ENCODE measurements at regions not wholly inside any gene's neighbourhood (a gene's known extent, or its start where the extent isn't known, plus 50 kb on each side); places are given as distances from the start of the nearest gene placed in this dataset.

DNA sequence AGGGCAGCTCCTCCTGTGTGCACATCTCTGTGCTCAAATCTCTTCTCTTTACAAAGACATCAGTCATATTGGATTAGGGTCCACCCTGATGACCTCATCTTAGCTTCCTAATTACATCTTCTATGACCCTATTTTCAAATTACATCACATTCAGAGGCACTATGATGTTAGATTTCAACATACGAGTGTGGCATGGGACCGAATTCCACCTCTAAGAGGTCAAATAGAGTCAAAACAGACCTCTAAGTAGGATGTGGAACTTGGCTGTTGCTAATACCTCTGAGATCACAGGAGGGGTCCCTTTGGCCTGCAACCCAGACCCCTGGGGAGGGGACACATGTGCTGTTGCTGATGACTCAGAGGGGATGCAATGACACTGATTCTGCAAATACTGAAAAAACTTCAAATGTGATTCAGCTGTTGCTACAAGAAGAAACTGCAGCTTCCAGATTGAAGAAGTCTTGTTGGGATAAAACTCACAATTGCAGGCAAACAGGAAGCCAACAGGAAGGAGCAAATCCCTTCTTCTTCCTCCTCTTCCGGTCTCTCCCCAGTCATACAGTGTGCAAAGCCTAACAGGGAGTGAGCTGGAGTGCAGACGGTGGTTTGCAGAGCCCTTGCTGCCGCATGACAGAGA lies 216.2 kb downstream of the MYLK4 start:
- no peak for DNase-seq

DNA sequence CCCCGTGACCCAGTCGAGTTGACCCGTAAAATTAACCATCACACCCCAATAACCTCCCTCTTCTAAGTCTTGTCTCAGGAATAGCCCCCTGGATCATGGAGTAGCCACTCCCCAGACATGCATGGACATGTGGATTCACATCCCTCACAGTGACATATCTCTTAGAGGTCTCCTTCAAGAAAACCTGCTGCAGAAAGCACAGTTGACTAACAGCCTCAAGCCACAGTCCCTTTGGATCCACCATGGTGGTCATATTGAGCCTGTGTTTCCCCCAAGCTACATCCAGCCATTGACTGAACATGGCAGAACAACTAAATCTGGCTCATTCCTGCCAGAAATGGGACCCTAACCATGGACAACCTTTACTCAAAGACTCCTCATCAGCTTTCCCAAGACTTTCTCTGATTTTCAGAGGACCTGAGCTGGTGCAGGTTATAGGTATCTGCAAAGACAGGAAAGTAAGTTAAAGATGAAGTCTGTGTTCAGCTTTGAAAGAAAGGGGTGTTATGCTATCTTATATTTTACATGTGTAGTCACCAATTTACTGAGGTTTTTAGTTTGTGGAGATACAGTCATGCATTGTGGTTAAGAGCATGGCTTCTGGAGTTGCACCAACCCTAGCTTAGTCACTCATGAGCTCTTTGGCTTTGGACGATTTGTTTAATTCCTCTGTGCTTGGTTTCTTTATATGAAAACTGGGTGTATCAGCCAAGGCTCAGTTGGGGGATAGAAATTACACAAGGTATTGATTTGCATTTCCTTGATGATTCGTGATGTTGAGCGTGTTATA lies 219.1 kb downstream of the MYLK4 start:
- DNase-seq, result peak; percentile 4

DNA sequence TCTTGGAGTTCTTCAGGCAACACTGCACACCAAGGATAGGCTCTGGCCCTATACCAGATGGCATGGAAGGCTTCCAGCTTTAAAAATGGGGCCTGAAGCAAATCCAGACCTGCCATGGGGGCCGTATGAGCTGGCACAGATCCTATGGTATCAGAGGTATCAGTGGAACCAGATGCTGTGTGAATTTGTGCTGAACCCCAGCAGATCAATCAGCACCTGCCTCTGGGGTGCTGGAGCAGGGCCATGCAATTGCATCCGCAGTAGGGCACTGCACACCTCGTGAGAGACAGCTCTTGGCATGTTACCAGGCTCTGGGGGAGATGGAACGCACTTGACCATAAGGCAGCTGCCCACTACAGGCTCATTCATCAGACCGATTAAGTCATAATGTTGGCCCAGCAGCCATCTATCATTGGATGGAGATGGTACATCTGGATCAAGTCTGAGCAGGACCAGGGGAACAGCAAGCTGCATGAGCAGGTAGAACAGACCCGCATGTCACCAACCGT lies 221.5 kb downstream of the MYLK4 start:
- DNase-seq, result no peak

DNA sequence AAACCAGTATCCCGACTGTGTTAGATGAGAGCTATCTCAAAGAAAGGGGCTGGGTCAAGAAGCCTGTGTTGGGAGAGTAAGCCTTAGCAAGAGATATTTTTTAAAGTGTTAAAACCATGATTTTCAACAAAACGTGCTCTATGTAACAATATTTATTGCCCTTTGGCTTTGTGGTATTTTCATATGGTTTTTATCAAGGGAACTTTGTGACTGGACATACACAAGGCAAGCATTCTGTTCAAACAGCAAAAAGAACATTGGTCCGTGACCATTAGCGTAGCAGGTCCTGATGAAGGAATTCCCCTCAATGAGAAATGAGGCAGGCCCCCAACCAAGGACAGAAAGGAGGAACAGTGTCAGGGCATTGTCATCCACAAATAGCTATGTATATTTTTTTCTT lies 222.6 kb downstream of the MYLK4 start:
- no peak for DNase-seq

DNA sequence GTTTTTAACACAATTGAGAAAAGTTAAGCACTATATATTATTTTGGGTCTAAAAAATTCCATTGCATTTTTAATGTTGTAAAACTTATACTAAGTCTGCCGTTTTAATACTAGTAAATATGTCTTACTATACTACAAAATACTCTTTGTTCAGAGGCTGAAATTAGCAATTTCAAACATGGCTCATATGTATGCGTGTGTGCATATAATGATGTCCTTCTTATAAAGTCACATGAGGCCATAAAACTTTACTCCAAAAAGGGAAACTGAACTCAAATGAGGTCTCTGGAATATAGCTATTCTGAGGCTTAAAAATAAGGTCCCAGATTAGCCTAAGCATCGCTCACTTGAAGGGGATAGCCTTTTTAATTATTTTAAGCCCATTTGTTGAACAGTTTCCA lies 224.0 kb downstream of the MYLK4 start:
- DNase-seq, result no peak

DNA sequence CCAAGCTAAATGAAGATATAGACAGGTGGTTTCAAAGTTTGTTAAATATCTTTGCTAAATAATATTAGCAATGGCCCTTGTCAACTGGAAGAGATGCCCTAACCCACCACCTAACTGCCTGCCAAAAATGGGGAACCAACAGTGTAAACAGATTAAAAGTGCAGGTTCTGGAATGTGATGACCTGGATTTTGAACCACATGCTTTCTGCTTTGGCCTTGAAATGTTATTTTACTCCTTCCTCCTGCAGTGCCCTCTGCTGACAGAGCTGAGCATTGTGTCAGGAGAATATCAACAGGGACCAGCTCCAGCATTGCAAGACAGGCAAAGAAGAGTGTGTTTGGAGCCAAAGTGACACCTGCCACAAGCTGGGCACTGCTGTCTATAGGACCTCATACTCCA lies 226.6 kb downstream of the MYLK4 start:
- DNase-seq, result peak; percentile 6

DNA sequence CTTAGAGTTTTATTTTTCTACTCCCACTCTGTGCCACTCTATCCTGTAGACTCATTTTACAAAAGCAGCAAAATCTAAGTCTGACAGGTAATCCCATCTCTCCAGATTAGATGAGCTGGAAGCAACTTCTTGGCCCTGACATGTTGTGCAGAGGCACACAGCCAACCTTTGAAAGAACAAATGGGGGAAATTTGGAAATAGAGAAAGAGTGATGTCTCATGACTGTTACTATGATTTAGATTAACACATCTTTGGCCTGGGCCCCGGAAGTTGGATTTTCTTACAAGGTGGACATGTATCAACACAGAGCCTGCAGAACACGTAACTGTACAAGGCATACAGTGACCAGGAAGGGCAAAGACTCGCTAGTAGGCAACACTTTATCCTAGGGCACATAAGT lies 227.7 kb downstream of the MYLK4 start:
- no peak for DNase-seq

DNA sequence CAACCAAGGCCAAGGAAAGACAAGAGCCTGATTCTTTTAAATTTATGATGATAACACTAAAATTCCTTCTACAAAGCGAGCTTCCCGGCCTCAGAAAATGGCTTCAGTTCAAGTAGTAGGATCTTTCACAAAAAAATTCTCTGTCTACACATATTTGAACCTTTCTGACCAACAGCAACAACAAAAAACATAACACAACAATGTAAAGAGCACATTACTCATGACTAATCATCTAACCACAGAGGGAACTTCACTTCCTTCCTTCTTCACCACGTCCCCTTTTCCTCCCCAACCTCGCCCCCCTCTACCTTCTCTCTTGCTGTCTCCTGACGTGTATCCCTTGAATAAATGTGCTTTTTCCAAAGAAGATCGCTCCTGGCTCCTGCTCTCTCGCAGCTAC lies 228.2 kb downstream of the MYLK4 start:
- DNase-seq, result no peak

DNA sequence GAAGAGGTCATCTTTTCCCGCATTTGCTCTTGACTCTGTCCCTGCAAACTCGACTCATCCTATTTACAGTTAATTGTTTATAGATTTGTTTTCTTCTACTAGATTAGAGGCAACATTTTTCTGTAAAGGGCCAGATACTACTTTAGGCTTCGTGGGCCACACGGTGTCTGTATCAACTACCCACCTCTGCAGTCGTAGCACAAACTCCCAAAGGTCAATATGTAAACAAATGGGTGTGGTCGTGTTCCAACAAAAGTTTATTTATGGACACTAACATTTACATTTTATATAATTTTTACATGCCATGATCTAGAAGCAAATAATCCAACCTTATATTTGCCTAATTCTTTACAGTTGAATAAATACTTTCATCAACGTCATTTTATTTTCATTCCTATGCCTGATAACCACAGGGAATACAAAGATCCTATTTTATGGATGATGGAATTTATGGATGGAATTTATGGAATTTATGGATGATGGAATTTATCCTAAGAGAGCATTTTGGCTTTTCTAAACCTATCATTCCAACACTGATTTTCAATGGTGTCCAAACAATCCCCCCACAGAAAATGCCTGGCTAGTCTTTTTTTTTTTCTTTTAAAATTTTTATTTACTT lies 232.8 kb downstream of the MYLK4 start:
- DNase-seq, result no peak

DNA sequence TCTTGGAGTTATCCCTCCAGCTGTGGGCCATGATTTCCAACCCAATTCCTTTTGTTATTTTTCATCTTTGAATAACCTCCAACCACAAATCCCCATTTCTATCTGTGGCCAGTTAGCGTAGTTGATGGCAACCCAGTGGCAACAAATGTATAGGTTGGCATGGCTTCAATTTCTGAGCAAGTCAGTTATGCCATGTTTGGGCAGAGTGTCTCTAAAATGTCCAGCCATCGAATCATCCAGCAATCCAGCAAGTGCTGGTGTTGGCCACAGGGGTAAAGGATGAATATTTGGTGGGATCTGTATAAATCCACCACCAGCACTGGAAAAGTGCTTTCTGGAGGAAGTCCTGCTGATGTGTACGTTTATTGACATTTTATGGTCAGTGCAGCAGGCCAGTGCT lies 233.3 kb downstream of the MYLK4 start:
- no peak for DNase-seq

DNA sequence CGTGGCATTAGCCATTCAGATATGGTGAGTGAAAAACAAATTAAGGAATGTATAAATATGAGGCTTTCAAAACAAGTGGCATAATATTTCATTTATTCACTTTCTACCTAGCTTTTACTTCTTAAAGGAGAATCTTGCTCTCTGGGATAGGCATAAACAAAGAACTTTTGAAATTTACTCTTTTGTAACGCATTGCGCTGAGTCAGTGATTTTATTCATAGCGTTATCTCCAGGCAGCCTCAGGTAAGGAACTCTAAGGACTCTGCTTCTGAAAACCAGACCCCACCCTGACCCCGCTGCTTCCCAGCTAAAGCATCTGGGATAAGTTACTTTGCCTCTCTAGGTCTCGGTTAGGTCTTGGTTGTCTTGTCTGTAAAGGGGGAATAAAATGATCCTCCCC lies 234.7 kb downstream of the MYLK4 start:
- DNase-seq, result no peak

DNA sequence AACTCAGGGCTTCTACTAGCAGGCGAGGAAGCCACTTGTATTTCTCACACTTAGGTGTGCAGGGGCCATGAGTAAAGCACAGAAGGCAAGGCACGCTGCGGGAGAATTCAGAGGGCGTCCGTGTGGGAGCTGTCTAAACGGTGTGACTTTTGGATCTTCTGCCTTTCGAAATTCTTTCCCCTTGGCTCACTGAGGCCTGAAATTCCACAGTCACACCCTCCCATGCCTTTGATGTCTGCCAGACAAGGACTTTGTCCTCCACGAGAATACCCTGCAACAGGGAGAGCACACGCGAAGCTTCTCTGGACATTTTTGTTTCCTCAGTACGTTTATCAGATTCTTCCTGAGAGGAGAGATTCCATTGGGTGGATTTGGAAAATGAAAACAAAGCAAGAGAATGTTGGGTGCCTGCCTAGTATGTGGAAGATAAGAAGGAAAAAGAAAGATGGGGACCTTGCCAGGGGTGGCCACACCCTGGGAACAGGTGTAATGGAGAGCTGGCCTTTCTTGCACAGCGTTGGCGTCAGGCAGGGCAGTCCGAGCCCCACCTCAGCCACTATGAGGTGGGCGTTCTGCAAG lies 235.7 kb downstream of the MYLK4 start:
- DNase-seq, result no peak

DNA sequence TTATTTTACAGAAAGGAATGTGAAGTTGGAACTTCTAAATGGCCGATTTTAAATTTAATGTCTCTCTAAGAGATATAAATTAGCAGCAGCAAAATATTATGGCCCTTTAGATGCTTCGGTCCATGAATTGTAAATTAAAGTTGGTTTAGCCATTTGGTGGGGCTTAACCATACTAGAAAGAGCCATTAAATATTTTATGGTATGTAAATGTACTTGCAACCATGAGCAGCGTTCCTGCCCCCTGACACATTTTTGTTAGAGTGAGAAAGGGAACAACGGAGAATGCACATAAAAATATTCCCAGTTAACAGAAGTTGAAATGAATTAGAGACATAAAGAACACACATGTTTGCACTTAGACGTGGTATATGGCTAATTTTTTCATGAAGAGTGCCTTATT lies 237.9 kb downstream of the MYLK4 start:
- DNase-seq, result no peak

DNA sequence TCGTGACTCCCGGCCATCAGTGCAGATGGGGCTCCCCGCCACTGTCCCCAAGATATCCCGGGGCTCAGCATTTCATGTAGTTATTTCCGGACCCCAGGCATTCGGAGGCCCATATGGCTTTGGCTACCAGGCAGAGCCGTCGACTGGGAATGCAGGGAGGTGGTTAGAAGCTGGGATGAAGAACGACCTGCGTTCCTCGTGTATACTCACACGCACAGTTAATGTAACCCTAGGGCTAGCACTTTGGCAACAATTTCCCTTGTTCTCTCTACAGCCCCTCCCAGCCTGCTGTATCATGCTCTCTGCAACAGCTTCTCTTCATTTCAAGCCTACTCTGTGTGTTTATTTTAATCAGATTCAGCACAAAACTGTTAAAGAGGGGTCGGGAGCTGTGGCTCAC lies 240.4 kb downstream of the MYLK4 start:
- no peak for DNase-seq

DNA sequence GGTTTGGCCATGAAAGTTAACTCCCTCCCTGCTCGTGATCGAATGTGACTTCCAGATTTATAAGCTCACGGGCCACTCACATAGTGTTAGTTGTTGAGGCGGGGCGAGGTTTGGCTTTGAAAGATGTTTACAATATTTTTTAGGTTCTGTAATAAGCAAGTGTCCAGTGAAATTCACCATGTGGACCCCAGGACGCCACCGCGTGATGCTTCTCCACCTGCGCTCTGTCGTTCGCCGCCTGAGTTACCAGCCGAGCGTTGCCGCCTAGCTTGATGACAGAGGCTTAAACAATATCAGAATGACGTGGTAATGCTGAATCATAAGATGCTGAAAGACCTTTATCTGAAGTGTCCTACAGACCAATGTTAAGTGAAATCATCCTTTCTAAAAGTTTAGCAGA lies 241.0 kb downstream of the MYLK4 start:
- DNase-seq, result no peak

DNA sequence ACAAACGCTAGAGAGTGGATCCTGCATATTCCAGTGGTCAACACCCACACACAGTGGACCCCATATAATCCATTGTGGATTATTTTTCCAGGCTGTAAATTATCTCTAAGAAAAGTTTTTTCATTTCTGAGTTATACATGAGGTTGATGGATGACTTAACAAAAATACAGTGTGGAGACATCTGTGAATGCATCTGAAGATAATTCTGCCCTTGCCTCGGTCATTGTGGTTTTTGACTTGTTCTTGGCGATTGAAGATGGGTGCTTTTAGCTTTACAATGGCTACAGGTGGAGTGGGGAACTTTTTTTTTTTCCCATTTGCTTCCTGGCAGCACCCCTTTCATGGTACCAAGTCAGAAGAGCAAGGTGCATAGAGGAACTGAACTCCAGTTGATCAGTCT lies 242.7 kb downstream of the MYLK4 start:
- DNase-seq, result no peak

DNA sequence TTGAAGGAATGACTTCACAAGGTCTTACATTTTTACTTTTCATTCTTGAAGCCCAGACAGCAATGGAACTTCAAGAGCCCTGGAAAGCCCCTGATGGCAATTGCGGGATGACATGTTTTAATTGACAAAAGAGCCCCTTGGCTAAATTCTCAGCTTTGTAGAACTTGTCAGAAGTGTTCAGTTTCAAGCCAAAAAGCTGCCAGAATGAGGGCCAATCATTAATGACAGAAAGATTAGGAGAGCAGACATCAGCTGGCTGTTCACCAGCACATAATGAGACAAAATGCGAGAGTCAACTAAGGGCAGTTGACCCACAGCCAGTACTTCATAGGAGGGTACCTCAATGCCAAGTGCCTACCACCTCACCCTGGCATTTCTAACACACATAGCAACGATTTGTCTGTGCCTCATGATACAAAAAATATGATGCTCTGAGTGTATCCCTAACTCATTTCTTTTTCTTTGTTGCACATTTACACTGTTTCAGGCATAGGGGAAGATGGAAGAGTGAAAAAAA lies 243.1 kb downstream of the MYLK4 start:
- no peak for DNase-seq

DNA sequence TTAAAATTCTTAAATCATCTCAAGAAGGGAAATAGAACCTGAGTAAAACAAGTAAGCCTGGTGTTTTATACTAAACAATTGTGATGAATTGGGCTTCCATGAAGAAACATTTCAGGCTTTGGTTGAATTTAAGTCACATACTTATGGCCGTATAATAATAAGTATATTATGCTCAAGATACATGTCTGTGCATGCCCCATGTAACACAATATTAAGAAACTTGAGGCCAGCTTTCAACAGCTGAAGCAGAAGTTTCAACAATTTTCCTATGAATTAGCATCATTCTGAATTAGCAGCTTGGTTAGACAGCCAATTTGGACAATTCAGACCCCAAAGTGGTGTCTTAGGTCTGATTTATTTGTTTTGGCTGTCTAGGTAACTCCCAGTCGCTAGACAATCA lies 243.7 kb downstream of the MYLK4 start:
- no peak for DNase-seq

DNA sequence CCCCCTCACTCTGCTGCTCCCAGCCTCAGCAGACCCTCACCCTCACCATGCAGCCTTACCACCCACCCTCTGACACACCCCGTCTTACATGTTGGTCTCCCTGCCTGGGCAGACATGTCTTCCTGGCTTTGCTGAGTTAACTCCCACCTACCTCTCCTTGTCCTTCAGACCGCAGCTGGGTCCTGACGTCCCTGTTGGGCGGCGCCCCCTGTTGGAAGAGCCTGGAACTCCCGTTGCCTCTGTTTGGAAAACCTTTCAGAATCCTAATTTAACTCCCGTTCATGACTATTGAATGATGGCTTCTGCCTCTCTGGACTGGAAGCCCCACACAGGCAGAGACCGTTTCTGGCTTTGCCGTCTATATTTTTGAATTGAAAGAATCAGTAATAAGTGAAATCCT lies 245.1 kb downstream of the MYLK4 start:
- peak; percentile 5 for DNase-seq

DNA sequence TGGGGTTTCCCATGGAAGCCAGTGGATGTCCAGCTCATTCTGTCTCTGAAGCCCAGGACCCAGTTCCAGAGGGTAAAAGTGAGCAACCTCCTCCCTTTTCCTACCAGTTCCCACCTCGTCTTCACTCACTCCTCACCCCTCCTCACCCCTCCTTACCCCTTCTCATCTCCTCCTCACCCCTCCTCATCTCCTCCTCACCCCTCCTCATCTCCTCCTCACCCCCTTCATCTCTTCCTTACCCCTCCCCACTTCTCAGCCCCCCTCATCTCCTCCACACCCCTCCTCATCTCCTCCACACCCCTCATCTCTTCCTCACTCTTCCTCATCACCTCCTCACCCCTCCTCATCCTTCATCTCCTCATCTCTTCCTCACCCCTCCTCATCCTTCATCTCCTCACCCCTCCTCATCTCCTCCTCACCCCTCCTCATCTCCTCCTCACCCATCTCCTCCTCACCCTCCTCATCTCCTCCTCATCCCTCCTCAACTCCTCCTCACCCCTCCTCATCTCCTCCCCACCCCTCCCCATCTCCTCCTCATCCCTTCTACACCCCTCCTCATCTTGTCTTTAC lies 246.1 kb downstream of the MYLK4 start:
- DNase-seq, result no peak

DNA sequence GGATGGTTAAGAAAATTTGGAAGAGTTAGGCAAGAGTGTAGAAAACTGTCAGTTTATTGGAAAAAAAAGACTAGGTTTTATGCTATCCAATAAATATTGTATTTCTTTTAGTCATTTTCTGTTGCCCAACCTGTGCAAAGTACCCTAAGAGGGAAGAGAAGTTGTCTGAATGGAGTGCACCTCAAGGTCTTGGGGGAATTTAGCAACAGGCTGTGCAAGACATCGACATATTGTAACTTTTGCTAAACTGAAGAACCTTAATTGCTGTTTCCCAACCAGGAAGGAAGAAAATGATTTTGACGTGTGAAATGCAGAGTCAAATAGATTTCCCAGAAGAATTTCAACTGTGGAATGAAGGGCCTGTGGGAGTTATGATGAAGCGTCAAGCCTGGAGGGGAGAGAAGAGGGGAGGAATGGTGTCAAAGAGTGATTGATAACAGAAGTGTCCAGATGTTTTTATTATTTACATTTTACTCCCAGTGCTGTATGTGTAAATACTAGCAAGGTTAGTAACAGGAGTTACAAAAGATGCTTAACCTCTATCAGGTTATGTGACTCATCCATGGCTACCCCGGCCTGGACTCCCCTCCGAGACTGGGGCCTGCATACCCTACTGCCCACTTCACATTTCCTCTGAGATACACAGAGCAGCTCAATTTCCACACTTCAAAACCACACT lies 246.8 kb downstream of the MYLK4 start:
- DNase-seq, result no peak

DNA sequence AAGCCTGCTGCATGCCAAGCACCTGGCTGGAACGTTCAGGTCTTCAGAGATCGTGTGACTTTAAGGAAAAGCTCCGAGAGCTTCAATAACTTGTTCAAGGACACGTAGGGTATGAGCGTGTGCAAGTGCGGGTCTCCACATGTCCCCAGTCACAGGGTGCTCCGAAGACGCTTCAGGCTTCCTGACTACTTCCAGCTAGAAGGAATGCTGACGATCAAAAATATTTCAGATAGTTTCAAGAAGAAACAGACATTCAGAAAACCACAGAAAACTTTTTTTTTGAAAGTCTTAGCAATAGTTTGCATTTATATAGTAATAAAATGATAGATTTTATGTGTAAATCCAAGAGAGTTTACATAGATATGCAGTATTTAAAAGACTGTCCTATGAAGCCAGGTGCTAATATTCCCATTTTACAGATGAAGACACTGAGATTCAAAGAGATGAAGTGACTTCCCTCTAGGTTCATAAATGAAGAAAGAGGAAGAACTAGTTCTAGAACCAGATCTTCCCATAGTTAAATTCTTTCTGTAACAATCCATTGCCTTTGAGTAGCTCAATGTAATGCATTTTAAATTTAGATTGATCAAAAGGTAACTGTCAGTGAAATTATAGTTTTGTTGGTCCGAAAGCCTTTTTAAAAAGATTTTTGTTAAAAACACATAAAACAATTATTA lies 247.6 kb downstream of the MYLK4 start:
- no peak for DNase-seq
